H9 (cell line): ENCODE measurements at regions not wholly inside any gene's neighbourhood (a gene's known extent, or its start where the extent isn't known, plus 50 kb on each side); places are given as distances from the start of the nearest gene placed in this dataset.

Experiments used
- DNase-seq: peaks from one replicate; pipeline ENCODE4 v3.0.0-alpha.2; 2017
- H2AFZ ChIP-seq: one replicate; pipeline ENCODE4 v1.6.1; 2013; ENCODE audit warnings: mild to moderate bottlenecking, low read length, control low read depth, moderate library complexity
- H2AK5ac ChIP-seq: 2 replicates; pipeline ENCODE4 v1.6.1; 2013; ENCODE audit warnings: low read length, control low read depth, mixed read lengths; ENCODE audit not compliant: insufficient read length
- H2BK120ac ChIP-seq: one replicate; pipeline ENCODE4 v1.6.1; 2013; ENCODE audit warnings: low read depth, mild to moderate bottlenecking, low read length, control low read depth, inconsistent platforms; ENCODE audit not compliant: poor library complexity, severe bottlenecking
- H2BK12ac ChIP-seq: 2 replicates; pipeline ENCODE4 v1.6.1; 2013; ENCODE audit warnings: low read length, control low read depth, mixed read lengths, low read depth; ENCODE audit not compliant: insufficient read length
- H2BK15ac ChIP-seq: 2 replicates; pipeline ENCODE4 v1.6.1; 2013; ENCODE audit warnings: low read depth, low read length, control low read depth
- H2BK20ac ChIP-seq: one replicate; pipeline ENCODE4 v1.6.1; 2013; ENCODE audit warnings: low read depth, mild to moderate bottlenecking, low read length, control low read depth, inconsistent platforms; ENCODE audit not compliant: poor library complexity, severe bottlenecking
- H2BK5ac ChIP-seq: 2 replicates; pipeline ENCODE4 v1.6.1; 2013; ENCODE audit warnings: low read length, control low read depth, mixed read lengths; ENCODE audit not compliant: insufficient read length
- H3K14ac ChIP-seq: 2 replicates; pipeline ENCODE4 v1.6.1; 2013; ENCODE audit warnings: low read length, control low read depth; ENCODE audit not compliant: insufficient read depth
- H3K18ac ChIP-seq: 2 replicates; pipeline ENCODE4 v1.6.1; 2013; ENCODE audit warnings: low read depth, mild to moderate bottlenecking, mixed read lengths, low read length, control low read depth; ENCODE audit not compliant: insufficient read length
- H3K23ac ChIP-seq: 2 replicates; pipeline ENCODE4 v1.6.1; 2013; ENCODE audit warnings: low read length, control low read depth, mixed read lengths, low read depth; ENCODE audit not compliant: insufficient read length
- H3K23me2 ChIP-seq: 2 replicates; pipeline ENCODE4 v1.6.1; 2013; ENCODE audit warnings: low read depth, mild to moderate bottlenecking, mixed read lengths, low read length, control low read depth; ENCODE audit not compliant: insufficient read length, poor library complexity, severe bottlenecking
- H3K27ac ChIP-seq: 2 replicates; pipeline ENCODE4 v1.5.1; 2013; ENCODE audit warnings: low read length, control low read depth, mixed read lengths, low read depth; ENCODE audit not compliant: insufficient read length
- H3K27me3 ChIP-seq: 2 replicates; pipeline ENCODE4 v1.6.1; 2013; ENCODE audit warnings: low read length, control low read depth, inconsistent platforms; ENCODE audit not compliant: insufficient read depth
- H3K4ac ChIP-seq: 2 replicates; pipeline ENCODE4 v1.6.1; 2013; ENCODE audit warnings: low read depth, mild to moderate bottlenecking, control low read depth, inconsistent platforms, low read length, moderate library complexity
- H3K4me1 ChIP-seq: 2 replicates; pipeline ENCODE4 v1.6.1; 2013; ENCODE audit warnings: low read length, control low read depth, inconsistent platforms; ENCODE audit not compliant: insufficient read depth
- H3K4me2 ChIP-seq: 2 replicates; pipeline ENCODE4 v1.6.1; 2013; ENCODE audit warnings: low read length, control low read depth, mixed read lengths; ENCODE audit not compliant: insufficient read length, insufficient read depth
- H3K56ac ChIP-seq: 2 replicates; pipeline ENCODE4 v1.6.1; 2013; ENCODE audit warnings: low read depth, mild to moderate bottlenecking, mixed read lengths, low read length, control low read depth; ENCODE audit not compliant: insufficient read length
- H3K79me1 ChIP-seq: 2 replicates; pipeline ENCODE4 v1.6.1; 2013; ENCODE audit warnings: low read depth, mild to moderate bottlenecking, moderate library complexity, low read length, control low read depth, inconsistent platforms; ENCODE audit not compliant: insufficient read depth, poor library complexity, severe bottlenecking
- H3K79me2 ChIP-seq: 2 replicates; pipeline ENCODE4 v1.6.1; 2013; ENCODE audit warnings: low read length, control low read depth, inconsistent platforms; ENCODE audit not compliant: insufficient read depth
- H3K9ac ChIP-seq: 2 replicates; pipeline ENCODE4 v1.6.1; 2013; ENCODE audit warnings: low read length, control low read depth, mixed read lengths; ENCODE audit not compliant: insufficient read length; ENCODE audit errors: extremely low read depth
- H3K9me3 ChIP-seq: one replicate; pipeline ENCODE4 v1.6.1; 2013; ENCODE audit warnings: low read depth, low read length, inconsistent platforms; ENCODE audit not compliant: control insufficient read depth
- H3T11ph ChIP-seq: one replicate; pipeline ENCODE4 v1.6.1; 2013; ENCODE audit warnings: mild to moderate bottlenecking, low read length, control low read depth, inconsistent platforms
- H4K20me1 ChIP-seq: one replicate; pipeline ENCODE4 v1.6.1; 2013; ENCODE audit not compliant: control insufficient read depth, insufficient read length, insufficient read depth
- H4K5ac ChIP-seq: 2 replicates; pipeline ENCODE4 v1.6.1; 2013; ENCODE audit warnings: low read depth, mild to moderate bottlenecking, mixed read lengths, low read length, control low read depth; ENCODE audit not compliant: insufficient read length
- H4K8ac ChIP-seq: replicated peaks from 2 replicates; pipeline ENCODE4 v1.6.1; 2013; ENCODE audit warnings: low read length, control low read depth, mixed read lengths, low read depth; ENCODE audit not compliant: insufficient read length
- H4K91ac ChIP-seq: 2 replicates; pipeline ENCODE4 v1.6.1; 2013; ENCODE audit warnings: low read depth, mild to moderate bottlenecking, moderate library complexity, mixed read lengths, low read length, control low read depth; ENCODE audit not compliant: insufficient read length
- H3K27ac Mint-ChIP-seq, 3 experiments: 2 replicates in 2 of 3; 3 replicates in 1 of 3; pipeline ENCODE4 v1.8.0; 2020 to 2021; ENCODE audit warnings: mixed read lengths in 3 of 3, mild to moderate bottlenecking in 1 of 3, moderate library complexity in 1 of 3
- H3K27me3 Mint-ChIP-seq: 2 replicates; pipeline ENCODE4 v1.8.0; 2021; ENCODE audit warnings: low read depth, mild to moderate bottlenecking, moderate library complexity, mixed read lengths
- H3K36me3 Mint-ChIP-seq, 3 experiments: 2 replicates in 2 of 3; 3 replicates in 1 of 3; pipeline ENCODE4 v1.8.0; 2020 to 2021; ENCODE audit warnings: low read depth in 3 of 3, mixed read lengths in 3 of 3; ENCODE audit not compliant: insufficient read depth in 1 of 3
- H3K4me1 Mint-ChIP-seq, 2 experiments: 2 replicates each; pipeline ENCODE4 v1.8.0; 2020; ENCODE audit warnings: mixed read lengths in 2 of 2
- H3K4me3 Mint-ChIP-seq, 2 experiments: 2 replicates in 1 of 2; 3 replicates in 1 of 2; pipeline ENCODE4 v1.8.0; 2020 to 2021; ENCODE audit warnings: mild to moderate bottlenecking in 2 of 2, mixed read lengths in 2 of 2, moderate library complexity in 1 of 2
- H3K9me3 Mint-ChIP-seq, 2 experiments: 2 replicates in 1 of 2; 3 replicates in 1 of 2; pipeline ENCODE4 v1.8.0; 2020; ENCODE audit warnings: mild to moderate bottlenecking in 2 of 2, mixed read lengths in 2 of 2, moderate library complexity in 1 of 2
- CTCF ChIP-seq: fragments of 200-600 bp; sonication (generic); conservative IDR thresholded peaks from 3 replicates; pipeline ENCODE4 v1.8.0; 2021; ENCODE audit warnings: antibody characterized with exemption, mild to moderate bottlenecking
- WGBS: extraction: QIAGEN DNeasy Blood & Tissue Kit; methylation state at CpG from one replicate; pipeline ENCODE4 v1.1.7; 2013; ENCODE audit warnings: missing lambda C conversion rate, low lambda C conversion rate, mixed read lengths; ENCODE audit not compliant: insufficient read length; ENCODE audit errors: extremely low coverage; 5-methylcytosine and 5-hydroxymethylcytosine counted together

DNA sequence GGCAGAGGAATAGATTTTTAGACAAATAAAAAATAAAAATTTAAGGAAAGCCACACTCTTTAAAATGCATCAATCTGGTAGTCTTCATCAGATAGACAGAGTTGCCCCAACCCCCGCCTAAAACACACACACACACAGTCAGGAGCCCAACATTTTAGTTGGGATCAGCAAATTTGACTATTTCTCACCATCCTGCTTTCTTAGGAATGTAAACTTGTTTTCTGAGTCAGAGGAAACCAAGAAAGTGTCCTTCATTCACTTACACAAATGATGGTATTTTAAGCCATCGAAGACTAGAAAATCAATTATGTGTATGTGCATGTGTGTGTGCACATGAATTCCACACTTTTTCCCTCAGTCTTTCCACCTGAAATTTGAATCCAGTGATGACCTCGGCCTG is 1657.5 kb downstream of the SLITRK1 start:
- H3K27ac Mint-ChIP-seq, result no peak overlapping the region
- no peak overlapping the region for H2BK5ac ChIP-seq
- H3K79me2 ChIP-seq, result no peaks in the 10 kb centered on the region
- no peaks in the 10 kb centered on the region for H3K9me3 ChIP-seq
- no peak overlapping the region for H3K4me3 Mint-ChIP-seq
- H3K4me1 Mint-ChIP-seq, result no peaks in the 10 kb centered on the region
- H3K36me3 Mint-ChIP-seq, result peaks cover 5 to 12% (median 6%) of the 10 kb centered on the region in 3 experiments
- H2BK12ac ChIP-seq, result no peak overlapping the region
- WGBS, result no CpG with 5 or more reads among the region's 3 CpGs
- no peaks in the 10 kb centered on the region for H3K27me3 Mint-ChIP-seq
- no peak overlapping the region for H4K5ac ChIP-seq
- no peak overlapping the region for H4K91ac ChIP-seq
- H3K27me3 ChIP-seq, result no peaks in the 10 kb centered on the region; the same call in 1 of the 2 replicates
- no peaks in the 10 kb centered on the region for H3K79me1 ChIP-seq
- H3K27ac ChIP-seq, result no peak overlapping the region
- H2BK20ac ChIP-seq, result no peak overlapping the region
- no peaks in the 10 kb centered on the region for H3K23me2 ChIP-seq
- H4K8ac ChIP-seq, result no peak overlapping the region
- no peak overlapping the region for H2AK5ac ChIP-seq
- no peak overlapping the region for H3K56ac ChIP-seq
- no peak overlapping the region for H2BK120ac ChIP-seq
- H4K20me1 ChIP-seq, result no peaks in the 10 kb centered on the region
- no peak overlapping the region for H3K14ac ChIP-seq
- H2BK15ac ChIP-seq, result no peak overlapping the region
- no peak overlapping the region for H3K4me2 ChIP-seq
- DNase-seq, result no peak
- H3K23ac ChIP-seq, result no peak overlapping the region
- H3K9ac ChIP-seq, result no peak overlapping the region
- H3T11ph ChIP-seq, result no peak overlapping the region
- H3K18ac ChIP-seq, result no peak overlapping the region
- TF ChIP-seq CTCF, result no peak
- no peaks in the 10 kb centered on the region for H3K4me1 ChIP-seq
- peaks cover 11 to 12% of the 10 kb centered on the region in 2 experiments for H3K9me3 Mint-ChIP-seq
- no peak overlapping the region for H3K4ac ChIP-seq
- H2AFZ ChIP-seq, result no peak overlapping the region
